Fibroblast of skin of scalp (primary cell): ENCODE measurements at regions not wholly inside any gene's neighbourhood (a gene's known extent, or its start where the extent isn't known, plus 50 kb on each side); places are given as distances from the start of the nearest gene placed in this dataset.
A peak's percentile ranks its signal among the peaks of the same experiment; 100 is the strongest.

Experiments used
- DNase-seq: peaks from one replicate; pipeline ENCODE4 v3.0.0-alpha.2; 2013

DNA sequence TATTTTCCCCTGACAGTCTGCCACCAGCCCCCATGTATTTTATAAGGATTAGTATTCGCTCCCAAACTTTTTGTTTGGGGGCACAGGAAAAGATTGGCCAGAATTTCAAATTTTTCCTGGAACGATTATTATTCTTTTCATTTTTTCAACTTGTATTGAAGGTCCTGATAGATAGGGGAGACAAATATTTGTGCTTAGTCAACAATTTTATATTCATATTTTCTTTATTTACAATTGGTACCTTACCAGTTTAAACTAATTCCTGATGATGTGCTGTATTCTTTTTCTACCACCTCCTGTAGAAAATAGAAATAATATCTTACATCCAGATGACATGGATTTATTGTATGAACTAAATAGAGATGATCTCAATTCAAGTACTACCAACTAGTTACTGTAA is 60.7 kb upstream of the TSLP start:
- no peak for DNase-seq

DNA sequence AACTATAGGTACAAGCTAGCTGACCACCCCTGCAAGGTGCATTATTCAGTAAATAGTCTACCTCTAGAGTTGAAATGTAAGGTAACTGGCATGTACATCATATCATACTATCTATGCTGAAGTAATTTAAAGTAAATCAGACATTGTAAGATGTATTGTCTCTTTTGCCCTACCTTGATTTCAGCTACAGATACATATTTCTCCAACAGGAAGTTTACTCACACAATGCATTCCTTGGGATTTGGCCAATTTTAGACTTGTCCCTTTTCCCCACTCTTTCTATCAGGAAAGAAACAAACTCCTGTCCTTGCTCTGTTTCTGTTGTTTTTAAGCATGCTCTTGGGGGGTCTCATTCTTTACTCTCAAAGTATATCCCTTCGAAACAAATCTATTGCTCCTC is 58.5 kb upstream of the TSLP start:
- DNase-seq = peak; percentile 8

DNA sequence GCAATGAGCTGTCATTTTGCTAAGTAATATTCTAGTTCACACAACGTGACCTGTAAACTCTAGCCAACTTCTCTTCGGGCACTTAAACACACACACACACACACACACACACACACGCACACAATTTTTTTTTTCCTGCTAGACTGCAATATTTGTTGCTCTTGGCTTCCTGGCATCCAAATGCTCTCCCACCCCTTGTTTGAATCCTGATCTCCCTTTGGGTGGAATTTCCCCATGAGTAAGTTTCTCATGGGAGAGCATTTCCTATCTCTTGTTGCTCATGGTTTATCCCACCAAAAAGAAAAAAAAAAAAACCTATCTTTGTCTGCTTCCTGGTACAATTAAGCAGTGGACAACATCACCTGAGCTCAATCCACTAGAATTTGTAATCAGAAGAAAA is 54.7 kb upstream of the TSLP start:
- peak; percentile 61 for DNase-seq

DNA sequence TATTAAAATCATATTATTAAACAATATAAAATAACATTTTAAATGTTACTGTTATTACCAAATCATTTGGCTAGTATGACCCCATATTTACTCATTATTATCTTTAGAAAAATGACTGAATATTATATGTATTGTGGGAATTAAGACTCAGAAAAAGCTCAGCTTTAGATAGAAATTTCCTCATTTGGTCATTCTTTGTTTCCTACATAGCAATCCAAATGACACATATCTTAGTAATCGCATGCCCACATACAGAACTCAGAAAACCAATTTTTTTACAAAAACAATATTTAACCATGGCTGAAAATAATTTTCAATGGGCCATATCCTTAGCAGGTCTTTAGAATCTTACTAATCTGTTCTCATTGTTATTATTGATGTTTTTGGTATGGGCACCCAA is 53.8 kb upstream of the TSLP start:
- DNase-seq = peak; percentile 41
